K562 (cell line): ENCODE measurements at regions not wholly inside any gene's neighbourhood (a gene's known extent, or its start where the extent isn't known, plus 50 kb on each side); places are given as distances from the start of the nearest gene placed in this dataset.

Experiments used
- ATAC-seq: fragments of 200-7000 bp; cut with Tn5 transposase; 3 replicates; pipeline ENCODE4 v1.9.1; 2020; ENCODE audit warnings: moderate library complexity
- BruUV-seq: library from RNA; stranded (reverse); fragments of 400-500 nt; replicated peaks from 2 replicates; lab custom pipeline; 2021; lab: Mats Ljungman, UMichigan
- CTCF ChIA-PET: fragments of 300-600 bp; formaldehyde crosslinking; extraction: SDS; loops from one replicate; lab custom pipeline; 2021; ENCODE audit warnings: low intra/inter-chr PET ratio; lab: Yijun Ruan, JAX
- POLR2A ChIA-PET: fragments of 300-600, 350-650 bp; sonication (Branson Sonifier 250); formaldehyde crosslinking; extraction: SDS; loops from one replicate; lab custom pipeline; 2021; ENCODE audit warnings: antibody characterized with exemption, inconsistent platforms; lab: Yijun Ruan, JAX
- DNase-seq, 4 experiments: peaks; one replicate each; pipeline versions ENCODE4 v3.0.0 to v3.0.0-alpha.2; 2011 to 2018; ENCODE audit warnings: low spot score in 3 of 4, mixed read lengths in 3 of 4; ENCODE audit errors: extremely low read depth in 1 of 4
- FAIRE-seq: peaks from 2 replicates; lab custom pipeline; 2011; peaks lifted over from hg19 to GRCh38; lab: Jason Lieb, UNC
- H2AFZ ChIP-seq: 2 replicates; pipeline ENCODE4 v1.6.0; 2011; ENCODE audit warnings: low read depth, low read length, control low read depth, inconsistent platforms
- H3K27ac ChIP-seq: fragments of 200-600 bp; 3 replicates; pipeline ENCODE4 v1.8.0; 2011; ENCODE audit warnings: low read depth, mild to moderate bottlenecking, control low read depth, inconsistent platforms, low read length, moderate library complexity, mixed read lengths; ENCODE audit errors: extremely low read depth
- H3K27me3 ChIP-seq, 2 experiments: fragments of 300-600 bp in 1 of 2; 2 replicates in 1 of 2; 3 replicates in 1 of 2; pipeline versions ENCODE4 v1.6.0 to v1.8.0; 2011; ENCODE audit warnings: inconsistent platforms in 2 of 2, low read length in 2 of 2, mild to moderate bottlenecking in 1 of 2, mixed read lengths in 1 of 2, moderate library complexity in 1 of 2; ENCODE audit not compliant: control insufficient read depth in 2 of 2, insufficient read depth in 2 of 2
- H3K36me3 ChIP-seq: fragments of 300-600 bp; 3 replicates; pipeline ENCODE4 v1.8.0; 2011; ENCODE audit warnings: mild to moderate bottlenecking, low read length, inconsistent platforms; ENCODE audit not compliant: control insufficient read depth, insufficient read depth
- H3K4me1 ChIP-seq, 2 experiments: fragments of 200-600 bp in 1 of 2; replicated peaks in 1 of 2; 2 replicates in 1 of 2; 3 replicates in 1 of 2; pipeline versions ENCODE4 v1.5.1 to v1.8.0; 2011; ENCODE audit warnings: inconsistent platforms in 2 of 2, low read length in 2 of 2, mild to moderate bottlenecking in 1 of 2, mixed read lengths in 1 of 2, moderate library complexity in 1 of 2; ENCODE audit not compliant: control insufficient read depth in 2 of 2, insufficient read depth in 2 of 2
- H3K4me2 ChIP-seq: 2 replicates; pipeline ENCODE4 v1.6.1; 2011; ENCODE audit warnings: low read length, control low read depth, inconsistent platforms, mixed read lengths; ENCODE audit not compliant: insufficient read depth
- H3K4me3 ChIP-seq: fragments of 200-600 bp; sonication (generic), shearing (Covaris generic); 2 replicates; pipeline ENCODE4 v1.5.1; 2016; ENCODE audit warnings: control low read depth, inconsistent platforms
- H3K79me2 ChIP-seq: fragments of 200-600 bp; 3 replicates; pipeline ENCODE4 v1.8.0; 2011; ENCODE audit warnings: low read length, inconsistent platforms; ENCODE audit not compliant: control insufficient read depth, insufficient read depth
- H3K9ac ChIP-seq, 2 experiments: 2 replicates each; pipeline versions ENCODE4 v1.6.0 to v1.6.1; 2011; ENCODE audit warnings: low read depth in 2 of 2, low read length in 2 of 2, control low read depth in 1 of 2, inconsistent platforms in 1 of 2, mild to moderate bottlenecking in 1 of 2, mixed read lengths in 1 of 2; ENCODE audit not compliant: insufficient read depth in 1 of 2
- H3K9me1 ChIP-seq: one replicate; pipeline ENCODE4 v1.6.0; 2011; ENCODE audit warnings: inconsistent platforms, mild to moderate bottlenecking, low read length, moderate library complexity; ENCODE audit not compliant: control insufficient read depth, insufficient read depth
- H3K9me3 ChIP-seq: replicated peaks from 2 replicates; pipeline ENCODE4 v1.5.1; 2011; ENCODE audit warnings: low read depth, low read length, inconsistent platforms; ENCODE audit not compliant: control insufficient read depth, insufficient read depth
- H4K20me1 ChIP-seq: replicated peaks from 2 replicates; pipeline ENCODE4 v1.6.1; 2011; ENCODE audit warnings: low read length, inconsistent platforms, mixed read lengths; ENCODE audit not compliant: control insufficient read depth, insufficient read depth
- CBX3 ChIP-seq, 2 experiments: IDR thresholded peaks; 1 replicate in 1 of 2; 2 replicates in 1 of 2; pipeline ENCODE4 v1.6.1; 2012; ENCODE audit warnings: inconsistent platforms in 2 of 2, low read length in 2 of 2, borderline replicate concordance in 1 of 2, control low read depth in 1 of 2
- E2F6 ChIP-seq, 2 experiments: IDR thresholded peaks; 2 replicates each; pipeline ENCODE4 v1.6.1; 2011; ENCODE audit warnings: borderline replicate concordance in 1 of 2, control low read depth in 1 of 2, low read depth in 1 of 2, low read length in 1 of 2, mild to moderate bottlenecking in 1 of 2, mixed read lengths in 1 of 2, moderate library complexity in 1 of 2; ENCODE audit not compliant: insufficient read depth in 1 of 2, insufficient read length in 1 of 2, poor library complexity in 1 of 2, severe bottlenecking in 1 of 2; ENCODE audit errors: extremely low read depth in 1 of 2
- HMGN3 ChIP-seq: IDR thresholded peaks from 2 replicates; pipeline ENCODE4 v1.6.1; 2011; ENCODE audit warnings: borderline replicate concordance, low read depth, mild to moderate bottlenecking, mixed read lengths, low read length; ENCODE audit not compliant: insufficient read length; ENCODE audit errors: extremely low read depth
- JUND ChIP-seq, 2 experiments: IDR thresholded peaks; 2 replicates in 1 of 2; 3 replicates in 1 of 2; pipeline ENCODE4 v1.6.1; 2011; ENCODE audit warnings: borderline replicate concordance in 2 of 2, low read depth in 2 of 2, low read length in 2 of 2, improper control_type of control experiment in 1 of 2, missing biosample characterization in 1 of 2, missing genetic modification characterization in 1 of 2, missing genetic modification reagents in 1 of 2
- PCBP1 ChIP-seq: fragments of 200-400 bp; formaldehyde crosslinking; IDR thresholded peaks from 2 replicates; pipeline ENCODE4 v1.6.1; 2018; ENCODE audit warnings: mild to moderate bottlenecking, low read depth, low read length; ENCODE audit not compliant: poor library complexity, severe bottlenecking
- SP1 ChIP-seq: sonication (generic); formaldehyde crosslinking; IDR thresholded peaks from 2 replicates; pipeline ENCODE4 v1.8.1; 2022; ENCODE audit warnings: mild to moderate bottlenecking, missing genetic modification reagents
- ZBTB5 ChIP-seq: fragments of 450-650 bp; IDR thresholded peaks from 2 replicates; pipeline ENCODE4 v1.6.1; 2017; ENCODE audit warnings: antibody characterized with exemption
- WGBS: fragments of 100-300 bp; shearing (Covaris generic); methylation state at CpG from one replicate; pipeline ENCODE4 v1.1.6; 2016; ENCODE audit warnings: low coverage, mixed read lengths; ENCODE audit not compliant: insufficient coverage; ENCODE audit errors: missing lambda C conversion rate; 5-methylcytosine and 5-hydroxymethylcytosine counted together
- in situ Hi-C: fragments of 300-500 bp; cut with MboI; formaldehyde crosslinking; loops from 4 replicates; pipeline ENCODE4 v1.15.0; 2018; ENCODE audit warnings: inconsistent platforms, mixed read lengths
- intact Hi-C: fragments of 100-400 bp; cut with micrococcal nuclease; formaldehyde crosslinking; loops from 2 replicates; pipeline ENCODE4 v1.14.2; 2022

- no peak overlapping the region for H3K4me2 ChIP-seq
- CTCF ChIA-PET = no interaction called here
- no peak overlapping the region for H3K27ac ChIP-seq
- no peak for ATAC-seq
- H3K9me3 ChIP-seq = no peaks in the 10 kb centered on the region
- BruUV-seq = no TSS peak
- WGBS = 10% methylated on average over 3 of the region's 4 CpGs
- H3K9ac ChIP-seq = no peak overlapping the region
- no peaks in the 10 kb centered on the region for H3K79me2 ChIP-seq
- POLR2A ChIA-PET = interaction anchor here (1.6 kb wide), 1 partner anchor 19 kb away, joined by 3 read pairs; no protein-coding TSS in a partner anchor
- no peak overlapping the region for H2AFZ ChIP-seq
- H3K4me3 ChIP-seq = no peak overlapping the region
- no peaks in the 10 kb centered on the region for H3K27me3 ChIP-seq
- no peak for DNase-seq
- intact Hi-C loops = no loop called here
- no peaks in the 10 kb centered on the region for H3K4me1 ChIP-seq
- no peaks in the 10 kb centered on the region for H3K9me1 ChIP-seq
- no peak for TF ChIP-seq ZBTB5
- no peak for TF ChIP-seq SP1
- TF ChIP-seq JUND (IDR thresholded peaks at IDR 0.05; ENCODE audit: borderline replicate concordance, low read depth, low read length) = no peak
- TF ChIP-seq JUND (tag; IDR thresholded peaks at IDR 0.05; ENCODE audit: borderline replicate concordance, low read depth, low read length) = no peak
- no peak for TF ChIP-seq CBX3 (IDR thresholded peaks at IDR 0.05; ENCODE audit: borderline replicate concordance in 1 of 2, low read length in 2 of 2)
- TF ChIP-seq HMGN3 = no peak
- no peak for TF ChIP-seq PCBP1
- TF ChIP-seq E2F6 (IDR thresholded peaks at IDR 0.05; ENCODE audit: borderline replicate concordance in 1 of 2, extremely low read depth in 1 of 2, insufficient read depth in 1 of 2, insufficient read length in 1 of 2, low read depth in 1 of 2, low read length in 1 of 2, poor library complexity in 1 of 2, severe bottlenecking in 1 of 2) = no peak
- no peaks in the 10 kb centered on the region for H3K36me3 ChIP-seq
- FAIRE-seq = no peak
- in situ Hi-C loops = no loop called here
- H4K20me1 ChIP-seq = no peaks in the 10 kb centered on the region
Measured at GRCh38 chr3:56952846-56953245, 107.6 kb upstream of the SPATA12 start.
